GM12878 (cell line): ENCODE measurements at regions not wholly inside any gene's neighbourhood (a gene's known extent, or its start where the extent isn't known, plus 50 kb on each side); places are given as distances from the start of the nearest gene placed in this dataset.

Experiments
- ATAC-seq: fragments of 200-7000 bp; cut with Tn5 transposase; 3 replicates; pipeline ENCODE4 v1.9.1; 2020; ENCODE audit warnings: mild to moderate bottlenecking, moderate library complexity
- BruUV-seq: library from RNA; stranded (reverse); fragments of 400-500 nt; replicated peaks from 2 replicates; lab custom pipeline; 2021; lab: Mats Ljungman, UMichigan
- CTCF ChIA-PET: fragments of 300-600 bp; sonication (Branson Sonifier 250); formaldehyde crosslinking; extraction: SDS; loops from one replicate; lab custom pipeline; 2021; ENCODE audit warnings: inconsistent platforms; lab: Yijun Ruan, JAX
- POLR2A ChIA-PET: fragments of 350-600 bp; formaldehyde crosslinking; extraction: SDS; loops from one replicate; lab custom pipeline; 2021; ENCODE audit warnings: inconsistent platforms; lab: Charles Lee
- RAD21 ChIA-PET: fragments of 300-600 bp; sonication (Branson Sonifier 250); formaldehyde crosslinking; loops from one replicate; lab custom pipeline; 2023; ENCODE audit warnings: antibody characterized with exemption; ENCODE audit not compliant: unreplicated experiment; lab: Charles Lee
- SMC1A ChIA-PET: fragments of 300-600 bp; sonication (Branson Sonifier 250); formaldehyde crosslinking; loops from one replicate; lab custom pipeline; 2023; ENCODE audit not compliant: unreplicated experiment, uncharacterized antibody; lab: Charles Lee
- DNase-seq: peaks from one replicate; pipeline ENCODE4 v3.0.0-alpha.2; 2011; ENCODE audit warnings: low read depth, low spot score
- FAIRE-seq: peaks from 3 replicates; lab custom pipeline; 2011; peaks lifted over from hg19 to GRCh38; lab: Jason Lieb, UNC
- H2AFZ ChIP-seq: 2 replicates; pipeline ENCODE4 v1.6.0; 2011; ENCODE audit warnings: low read depth, low read length, control low read depth; ENCODE audit not compliant: control insufficient read depth
- H3K27ac ChIP-seq: 2 replicates; pipeline ENCODE4 v1.5.1; 2011; ENCODE audit warnings: control low read depth; ENCODE audit not compliant: control insufficient read depth, insufficient read depth
- H3K27me3 ChIP-seq, 2 experiments: replicated peaks in 1 of 2; 2 replicates each; pipeline versions ENCODE4 v1.6.0 to v1.6.1; 2011; ENCODE audit warnings: low read length in 1 of 2; ENCODE audit not compliant: control insufficient read depth in 2 of 2, insufficient read depth in 2 of 2
- H3K36me3 ChIP-seq, 2 experiments: 2 replicates each; pipeline ENCODE4 v1.5.1; 2011; ENCODE audit warnings: low read length in 1 of 2; ENCODE audit not compliant: control insufficient read depth in 2 of 2, insufficient read depth in 2 of 2
- H3K4me1 ChIP-seq: 2 replicates; pipeline ENCODE4 v1.6.1; 2011; ENCODE audit warnings: mild to moderate bottlenecking, low read length, moderate library complexity, mixed read lengths; ENCODE audit not compliant: control insufficient read depth, insufficient read depth
- H3K4me2 ChIP-seq: 2 replicates; pipeline ENCODE4 v1.6.0; 2011; ENCODE audit warnings: control low read depth; ENCODE audit not compliant: control insufficient read depth, insufficient read depth
- H3K4me3 ChIP-seq: fragments of 200-600 bp; sonication (generic); 2 replicates; pipeline ENCODE4 v1.5.1; 2016
- H3K79me2 ChIP-seq: 2 replicates; pipeline ENCODE4 v1.6.0; 2011; ENCODE audit warnings: low read length; ENCODE audit not compliant: control insufficient read depth, insufficient read depth
- H3K9ac ChIP-seq: 2 replicates; pipeline ENCODE4 v1.8.0; 2011; ENCODE audit warnings: low read length, control low read depth, mixed read lengths; ENCODE audit not compliant: control insufficient read depth, insufficient read depth
- H3K9me3 ChIP-seq: replicated peaks from 3 replicates; pipeline ENCODE4 v1.5.1; 2011; ENCODE audit warnings: mild to moderate bottlenecking, low read length; ENCODE audit not compliant: control insufficient read depth, insufficient read depth
- H4K20me1 ChIP-seq: 2 replicates; pipeline ENCODE4 v1.6.0; 2011; ENCODE audit not compliant: control insufficient read depth, insufficient read depth
- ATF7 ChIP-seq: fragments of 450-650 bp; IDR thresholded peaks from 2 replicates; pipeline ENCODE4 v1.6.1; 2016; ENCODE audit warnings: low read depth, mild to moderate bottlenecking
- CEBPB ChIP-seq, 2 experiments: fragments of 150-350 bp in 1 of 2; IDR thresholded peaks; 2 replicates each; pipeline ENCODE4 v1.6.1; 2012 to 2014; ENCODE audit warnings: low read depth in 2 of 2, low read length in 2 of 2, borderline replicate concordance in 1 of 2, inconsistent platforms in 1 of 2
- GABPA ChIP-seq: IDR thresholded peaks from 2 replicates; pipeline ENCODE4 v1.6.1; 2014; ENCODE audit warnings: antibody characterized with exemption, low read depth, mild to moderate bottlenecking, inconsistent platforms
- IKZF1 ChIP-seq: fragments of 450-650 bp; conservative IDR thresholded peaks from 2 replicates; pipeline ENCODE4 v1.6.1; 2017; ENCODE audit warnings: antibody characterized with exemption, mild to moderate bottlenecking
- KAT2A ChIP-seq: conservative IDR thresholded peaks from 2 replicates; pipeline ENCODE4 v1.6.1; 2011; ENCODE audit warnings: low read depth, low read length; ENCODE audit not compliant: control insufficient read depth
- MYC ChIP-seq: IDR thresholded peaks from 2 replicates; pipeline ENCODE4 v1.6.1; 2011; ENCODE audit warnings: mild to moderate bottlenecking, low read length, moderate library complexity, inconsistent platforms; ENCODE audit not compliant: insufficient read depth, insufficient replicate concordance, insufficient read length, severe bottlenecking
- RFX5 ChIP-seq: IDR thresholded peaks from 2 replicates; pipeline ENCODE4 v1.6.1; 2011; ENCODE audit warnings: low read depth, low read length, improper control_type of control experiment
- SIN3A ChIP-seq: IDR thresholded peaks from 2 replicates; pipeline ENCODE4 v1.6.1; 2012; ENCODE audit warnings: low read depth, low read length, improper control_type of control experiment
- SKIL ChIP-seq: fragments of 450-650 bp; IDR thresholded peaks from 2 replicates; pipeline ENCODE4 v1.6.1; 2017; ENCODE audit warnings: mild to moderate bottlenecking, low read depth, inconsistent platforms; ENCODE audit not compliant: poor library complexity, severe bottlenecking
- STAT3 ChIP-seq: IDR thresholded peaks from 2 replicates; pipeline ENCODE4 v1.6.1; 2011; ENCODE audit warnings: low read depth, low read length, improper control_type of control experiment
- TBL1XR1 ChIP-seq: IDR thresholded peaks from 2 replicates; pipeline ENCODE4 v1.6.1; 2012; ENCODE audit warnings: low read depth, low read length, improper control_type of control experiment
- ZNF622 ChIP-seq: fragments of 450-650 bp; IDR thresholded peaks from 2 replicates; pipeline ENCODE4 v1.6.1; 2017; ENCODE audit warnings: mild to moderate bottlenecking, inconsistent platforms
- WGBS: methylation state at CpG from one replicate; pipeline ENCODE4 v1.1.6; 2016; ENCODE audit warnings: low lambda C conversion rate; ENCODE audit not compliant: insufficient replicate concordance, insufficient coverage; ENCODE audit errors: missing lambda C conversion rate; 5-methylcytosine and 5-hydroxymethylcytosine counted together
- in situ Hi-C: fragments of 300-500 bp; cut with MboI; formaldehyde crosslinking; loops from 9 replicates; pipeline ENCODE4 v1.14.3; 2018; ENCODE audit warnings: mixed read lengths
- intact Hi-C: fragments of 100-400 bp; cut with micrococcal nuclease; formaldehyde crosslinking; loops from one replicate; pipeline ENCODE4 v1.14.2; 2022; ENCODE audit not compliant: unreplicated experiment

GRCh38 chr9:7403839-7404487, 395.6 kb downstream of the DMAC1 start:
- ChIA-PET POLR2A (no interaction called here), CTCF (interaction anchor here (1.6 kb wide), 1 partner anchor 10 kb away, joined by 4 read pairs; no protein-coding TSS in a partner anchor), SMC1A (no interaction called here), RAD21 (no interaction called here)
- DNase-seq: no peak
- Histone ChIP-seq H4K20me1 (no peaks in the 10 kb centered on the region), H3K27ac (no peak overlapping the region), H3K9me3 (no peaks in the 10 kb centered on the region), H3K36me3 (no peaks in the 10 kb centered on the region), H3K79me2 (no peaks in the 10 kb centered on the region), H2AFZ (no peak overlapping the region), H3K27me3 (no peaks in the 10 kb centered on the region; a peak in 1 of 4 replicates), H3K9ac (no peak overlapping the region), H3K4me2 (no peak overlapping the region), H3K4me1 (peaks cover 7% of the 10 kb centered on the region; the same call in 1 of the 2 replicates), H3K4me3 (no peak overlapping the region)
- in situ Hi-C loops (no loop called here), intact Hi-C loops (no loop called here)
- WGBS: 30% methylated on average over 7 of the region's 7 CpGs
- BruUV-seq: no TSS peak
- no peak for FAIRE-seq
- TF ChIP-seq ZNF622 (no peak), CEBPB (IDR thresholded peaks at IDR 0.05; ENCODE audit: borderline replicate concordance in 1 of 2, low read depth in 2 of 2, low read length in 2 of 2) (no peak), ATF7 (no peak), SIN3A (no peak), MYC (no peak), IKZF1 (no peak), RFX5 (no peak), TBL1XR1 (no peak), KAT2A (no peak), SKIL (no peak), STAT3 (no peak), GABPA (no peak)
- ATAC-seq: no peak
